Colonic mucosa (tissue), 4 donors: ENCODE measurements at regions not wholly inside any gene's neighbourhood (a gene's known extent, or its start where the extent isn't known, plus 50 kb on each side); places are given as distances from the start of the nearest gene placed in this dataset.

ENCODE experiments used
- DNase-seq: peaks from one replicate; pipeline ENCODE4 v3.0.0-alpha.2; 2020
- H3K27ac ChIP-seq: fragments of 200-600 bp; one replicate; pipeline ENCODE4 v1.8.0; 2021
- H3K27me3 ChIP-seq: fragments of 200-600 bp; one replicate; pipeline ENCODE4 v1.8.0; 2021
- H3K36me3 ChIP-seq: fragments of 200-600 bp; one replicate; pipeline ENCODE4 v1.8.0; 2021
- H3K4me1 ChIP-seq: fragments of 200-600 bp; one replicate; pipeline ENCODE4 v1.8.0; 2021; ENCODE audit warnings: mild to moderate bottlenecking
- H3K4me3 ChIP-seq: fragments of 200-600 bp; one replicate; pipeline ENCODE4 v1.8.0; 2021
- H3K9ac ChIP-seq, 2 donors: one replicate each; pipeline ENCODE4 v1.7.0; 2013; ENCODE audit warnings: control low read depth in 2 of 2, low read depth in 2 of 2, low read length in 2 of 2
- H3K9me3 ChIP-seq: fragments of 200-600 bp; one replicate; pipeline ENCODE4 v1.8.0; 2021
- intact Hi-C: fragments of 100-400 bp; cut with DNase I; formaldehyde crosslinking; loops from one replicate; pipeline ENCODE4 v1.14.1; 2022
- TF ChIP-seq, protein P1 (sequence below): fragments of 200-600 bp; IDR thresholded peaks from one replicate; pipeline ENCODE4 v1.8.0; 2022; ENCODE audit warnings: antibody characterized with exemption, mild to moderate bottlenecking
- donor health status: healthy.
- donor health status: DM: no; HTN: no; CAD: no.
- donor health status: DM: no; HTN: no; CAD: no.

GRCh38 chr2:120496759-120497158, 150.8 kb downstream of the INHBB start:
- no peak overlapping the region for H3K4me3 ChIP-seq
- H3K4me1 ChIP-seq = no peaks in the 10 kb centered on the region
- no peak for DNase-seq
- H3K27me3 ChIP-seq = no peaks in the 10 kb centered on the region
- no peaks in the 10 kb centered on the region for H3K36me3 ChIP-seq
- no peak overlapping the region for H3K27ac ChIP-seq
- intact Hi-C loops = no loop called here
- no peak overlapping the region for H3K9ac ChIP-seq
- no peaks in the 10 kb centered on the region for H3K9me3 ChIP-seq
- TF ChIP-seq, protein P1, sequence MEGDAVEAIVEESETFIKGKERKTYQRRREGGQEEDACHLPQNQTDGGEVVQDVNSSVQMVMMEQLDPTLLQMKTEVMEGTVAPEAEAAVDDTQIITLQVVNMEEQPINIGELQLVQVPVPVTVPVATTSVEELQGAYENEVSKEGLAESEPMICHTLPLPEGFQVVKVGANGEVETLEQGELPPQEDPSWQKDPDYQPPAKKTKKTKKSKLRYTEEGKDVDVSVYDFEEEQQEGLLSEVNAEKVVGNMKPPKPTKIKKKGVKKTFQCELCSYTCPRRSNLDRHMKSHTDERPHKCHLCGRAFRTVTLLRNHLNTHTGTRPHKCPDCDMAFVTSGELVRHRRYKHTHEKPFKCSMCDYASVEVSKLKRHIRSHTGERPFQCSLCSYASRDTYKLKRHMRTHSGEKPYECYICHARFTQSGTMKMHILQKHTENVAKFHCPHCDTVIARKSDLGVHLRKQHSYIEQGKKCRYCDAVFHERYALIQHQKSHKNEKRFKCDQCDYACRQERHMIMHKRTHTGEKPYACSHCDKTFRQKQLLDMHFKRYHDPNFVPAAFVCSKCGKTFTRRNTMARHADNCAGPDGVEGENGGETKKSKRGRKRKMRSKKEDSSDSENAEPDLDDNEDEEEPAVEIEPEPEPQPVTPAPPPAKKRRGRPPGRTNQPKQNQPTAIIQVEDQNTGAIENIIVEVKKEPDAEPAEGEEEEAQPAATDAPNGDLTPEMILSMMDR = no peak

DNA sequence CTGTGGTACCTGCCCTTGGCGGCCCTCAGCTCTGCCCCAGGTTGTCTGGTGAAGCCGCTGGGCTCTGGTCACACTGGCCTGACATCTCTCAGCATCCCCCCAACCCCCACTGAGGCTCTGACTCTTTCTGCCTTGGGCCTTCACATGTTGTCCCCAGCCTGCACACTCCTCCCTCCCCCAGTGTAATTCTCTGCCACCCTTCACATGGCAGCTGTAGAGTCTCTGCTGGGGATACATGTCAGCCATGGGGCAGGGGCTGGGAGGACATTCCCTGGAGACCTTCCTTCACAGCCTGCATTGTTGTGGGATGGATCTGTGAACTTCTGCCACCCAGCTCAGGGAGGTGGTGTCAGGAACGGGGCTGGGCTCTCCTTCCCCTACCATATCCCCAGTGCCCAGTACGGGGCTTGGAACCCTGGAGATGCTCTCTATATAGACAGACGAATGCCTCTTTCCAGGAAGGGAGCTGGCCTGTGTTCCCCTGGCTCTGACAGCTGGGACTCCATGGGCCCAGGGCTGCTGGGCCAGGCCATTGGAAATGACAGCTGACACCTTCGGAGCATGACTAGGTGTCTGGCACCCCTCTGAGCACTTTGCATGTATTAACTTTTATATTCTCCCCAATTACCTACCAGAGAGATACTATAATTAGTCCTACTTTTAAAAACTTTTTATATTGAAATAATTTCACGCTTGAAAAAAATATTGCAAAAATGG, 151.5 kb downstream of the INHBB start:
- intact Hi-C loops = no loop called here
- H3K9ac ChIP-seq = no peak overlapping the region
- H3K4me1 ChIP-seq = no peaks in the 10 kb centered on the region
- no peaks in the 10 kb centered on the region for H3K9me3 ChIP-seq
- H3K27ac ChIP-seq = no peak overlapping the region
- no peaks in the 10 kb centered on the region for H3K36me3 ChIP-seq
- H3K4me3 ChIP-seq = no peak overlapping the region
- DNase-seq = no peak
- H3K27me3 ChIP-seq = no peaks in the 10 kb centered on the region
- TF ChIP-seq, protein P1 = no peak

- H3K27me3 ChIP-seq = no peaks in the 10 kb centered on the region
- no peaks in the 10 kb centered on the region for H3K36me3 ChIP-seq
- no peaks in the 10 kb centered on the region for H3K9me3 ChIP-seq
- TF ChIP-seq, protein P1 = no peak
- H3K9ac ChIP-seq = no peak overlapping the region
- intact Hi-C loops = no loop called here
- DNase-seq = no peak
- no peak overlapping the region for H3K4me3 ChIP-seq
- no peak overlapping the region for H3K27ac ChIP-seq
- no peaks in the 10 kb centered on the region for H3K4me1 ChIP-seq
These were observed 152.2 kb downstream of the INHBB start for GRCh38 chr2:120498121-120498520.

- no peaks in the 10 kb centered on the region for H3K36me3 ChIP-seq
- no peaks in the 10 kb centered on the region for H3K27me3 ChIP-seq
- TF ChIP-seq, protein P1 = no peak
- DNase-seq = no peak
- intact Hi-C loops = no loop called here
- H3K9ac ChIP-seq = no peak overlapping the region
- H3K4me3 ChIP-seq = no peak overlapping the region
- no peaks in the 10 kb centered on the region for H3K4me1 ChIP-seq
- H3K9me3 ChIP-seq = no peaks in the 10 kb centered on the region
- H3K27ac ChIP-seq = no peak overlapping the region
These were observed 152.8 kb downstream of the INHBB start for GRCh38 chr2:120498576-120499394.

- Histone ChIP-seq H3K9ac (no peak overlapping the region), H3K4me1 (no peaks in the 10 kb centered on the region), H3K27ac (no peak overlapping the region), H3K9me3 (no peaks in the 10 kb centered on the region), H3K4me3 (no peak overlapping the region), H3K27me3 (no peaks in the 10 kb centered on the region), H3K36me3 (no peaks in the 10 kb centered on the region)
- no peak for DNase-seq
- intact Hi-C loops = no loop called here
- TF ChIP-seq, protein P1 = no peak
These were observed 154.0 kb downstream of the INHBB start for GRCh38 chr2:120499784-120500495.
